ENCODE measurements at regions not wholly inside any gene's neighbourhood (a gene's known extent, or its start where the extent isn't known, plus 50 kb on each side); places are given as distances from the start of the nearest gene placed in this dataset.
A peak's percentile ranks its signal among the peaks of the same experiment; 100 is the strongest.

GRCh38 chr16:86878236-86879080, 300.1 kb downstream of the FOXL1 start:
- TF ChIP-seq, protein P1, sequence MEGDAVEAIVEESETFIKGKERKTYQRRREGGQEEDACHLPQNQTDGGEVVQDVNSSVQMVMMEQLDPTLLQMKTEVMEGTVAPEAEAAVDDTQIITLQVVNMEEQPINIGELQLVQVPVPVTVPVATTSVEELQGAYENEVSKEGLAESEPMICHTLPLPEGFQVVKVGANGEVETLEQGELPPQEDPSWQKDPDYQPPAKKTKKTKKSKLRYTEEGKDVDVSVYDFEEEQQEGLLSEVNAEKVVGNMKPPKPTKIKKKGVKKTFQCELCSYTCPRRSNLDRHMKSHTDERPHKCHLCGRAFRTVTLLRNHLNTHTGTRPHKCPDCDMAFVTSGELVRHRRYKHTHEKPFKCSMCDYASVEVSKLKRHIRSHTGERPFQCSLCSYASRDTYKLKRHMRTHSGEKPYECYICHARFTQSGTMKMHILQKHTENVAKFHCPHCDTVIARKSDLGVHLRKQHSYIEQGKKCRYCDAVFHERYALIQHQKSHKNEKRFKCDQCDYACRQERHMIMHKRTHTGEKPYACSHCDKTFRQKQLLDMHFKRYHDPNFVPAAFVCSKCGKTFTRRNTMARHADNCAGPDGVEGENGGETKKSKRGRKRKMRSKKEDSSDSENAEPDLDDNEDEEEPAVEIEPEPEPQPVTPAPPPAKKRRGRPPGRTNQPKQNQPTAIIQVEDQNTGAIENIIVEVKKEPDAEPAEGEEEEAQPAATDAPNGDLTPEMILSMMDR (IDR thresholded peaks at IDR 0.05; ENCODE audit: insufficient read depth, low read depth, low read length, missing control alignments) = no peak
- H3K4me3 ChIP-seq (ENCODE audit: low read length) = no peak overlapping the region
- no peak for DNase-seq (ENCODE audit: low read depth)

GRCh38 chr16:86879268-86879667, 300.9 kb downstream of the FOXL1 start:
- TF ChIP-seq, protein P1 (IDR thresholded peaks at IDR 0.05; ENCODE audit: insufficient read depth, low read depth, low read length, missing control alignments) = no peak
- DNase-seq (ENCODE audit: low read depth) = no peak
- H3K4me3 ChIP-seq (ENCODE audit: low read length) = no peak overlapping the region

GRCh38 chr16:86880316-86881117, 302.2 kb downstream of the FOXL1 start:
- DNase-seq (ENCODE audit: low read depth) = no peak
- TF ChIP-seq, protein P1 (IDR thresholded peaks at IDR 0.05; ENCODE audit: insufficient read depth, low read depth, low read length, missing control alignments) = no peak
- H3K4me3 ChIP-seq (ENCODE audit: low read length) = no peak overlapping the region

DNA sequence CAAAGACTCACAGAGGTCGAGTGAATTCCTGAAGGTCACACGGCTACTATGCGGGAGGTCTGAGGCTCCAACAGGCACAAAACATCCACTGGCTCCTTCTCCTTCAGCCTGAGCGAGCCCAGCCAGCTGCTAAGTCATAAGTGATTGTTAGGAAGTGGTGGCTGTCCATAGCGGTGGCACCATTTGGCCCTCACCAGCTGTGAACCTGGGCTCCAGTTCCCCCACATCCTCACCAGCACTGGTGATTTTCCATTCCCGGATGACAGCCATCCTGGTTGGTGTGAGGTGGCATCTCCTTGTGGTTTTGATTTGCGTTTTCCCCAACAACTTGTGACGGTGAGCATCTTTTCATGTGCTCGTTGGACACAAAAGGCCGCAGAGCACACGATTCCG, 302.8 kb downstream of the FOXL1 start:
- H3K4me3 ChIP-seq (ENCODE audit: low read length) = no peak overlapping the region
- TF ChIP-seq, protein P1 (IDR thresholded peaks at IDR 0.05; ENCODE audit: insufficient read depth, low read depth, low read length, missing control alignments) = no peak
- DNase-seq (ENCODE audit: low read depth) = no peak

DNA sequence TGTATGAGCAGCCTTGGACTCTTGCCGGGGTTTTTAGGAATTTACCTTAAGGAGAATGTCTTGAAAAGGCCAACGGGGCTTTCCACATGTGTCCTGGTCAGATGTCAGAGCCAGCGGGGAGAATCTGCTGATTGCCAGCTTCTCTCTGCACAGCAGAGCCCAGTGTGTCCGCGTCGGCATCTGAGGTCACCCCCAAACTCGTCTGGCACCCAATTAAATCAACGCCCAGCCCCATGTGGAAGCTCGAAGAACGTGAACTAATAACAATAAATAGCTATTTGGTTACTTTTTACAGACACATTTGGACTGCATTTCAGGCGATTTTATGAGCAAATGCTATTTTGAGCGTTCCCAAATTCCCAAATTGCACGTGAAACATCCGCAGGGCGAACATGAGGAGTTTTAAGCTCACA, 303.5 kb downstream of the FOXL1 start:
- H3K4me3 ChIP-seq (ENCODE audit: low read length) = no peak overlapping the region
- TF ChIP-seq, protein P1 (IDR thresholded peaks at IDR 0.05; ENCODE audit: insufficient read depth, low read depth, low read length, missing control alignments) = no peak
- no peak for DNase-seq (ENCODE audit: low read depth)

DNA sequence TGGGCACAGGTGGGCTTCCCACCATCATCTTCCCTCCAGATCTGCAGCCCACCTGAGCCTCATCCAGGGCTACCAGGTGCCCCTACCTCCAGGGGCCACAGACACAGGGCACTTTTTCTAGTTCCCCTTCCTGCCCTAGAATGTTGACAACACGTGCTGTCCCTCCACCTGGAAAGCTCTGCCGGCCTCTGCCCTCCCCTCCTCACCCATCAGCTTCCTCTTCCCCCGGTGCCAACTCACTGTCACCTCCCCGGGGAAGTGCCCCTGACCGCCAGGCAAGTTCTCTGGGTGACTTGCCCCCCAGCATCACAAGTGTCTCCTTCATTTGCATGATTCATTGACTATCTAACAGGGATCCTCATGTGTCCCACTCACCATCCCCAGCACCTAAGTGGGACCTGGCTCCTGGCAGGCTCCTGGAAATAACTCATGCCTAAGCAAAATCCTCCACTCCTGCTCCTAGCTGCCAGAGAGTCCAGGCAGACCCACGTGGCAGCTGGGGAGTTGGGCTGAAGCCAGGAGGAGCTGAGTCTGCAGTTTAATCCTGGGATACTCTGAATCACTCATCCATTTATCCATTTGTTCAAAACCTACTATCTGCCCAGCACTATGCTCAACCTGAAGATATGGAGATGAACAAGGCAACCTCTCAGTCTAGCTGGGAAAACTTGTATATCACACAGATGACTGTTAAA, 304.4 kb downstream of the FOXL1 start:
- peak; percentile 70 for DNase-seq (ENCODE audit: low read depth)
- TF ChIP-seq, protein P1 (IDR thresholded peaks at IDR 0.05; ENCODE audit: insufficient read depth, low read depth, low read length, missing control alignments) = no peak
- no peak overlapping the region for H3K4me3 ChIP-seq (ENCODE audit: low read length)
